Breast epithelium (tissue), 3 donors: ENCODE measurements at regions not wholly inside any gene's neighbourhood (a gene's known extent, or its start where the extent isn't known, plus 50 kb on each side); places are given as distances from the start of the nearest gene placed in this dataset.

ENCODE experiments used
- POLR2AphosphoS5 ChIP-seq, 3 donors: sonication (generic); formaldehyde crosslinking; IDR thresholded peaks; one replicate each; pipeline ENCODE4 v1.6.1; 2017; ENCODE audit warnings: antibody characterized with exemption in 3 of 3
- TF ChIP-seq, protein P1 (sequence below), 3 donors: fragments of 450-650 bp; IDR thresholded peaks; one replicate each; pipeline ENCODE4 v1.5.1; 2016 to 2017; ENCODE audit warnings: antibody characterized with exemption in 3 of 3, mild to moderate bottlenecking in 3 of 3, moderate library complexity in 3 of 3

DNA sequence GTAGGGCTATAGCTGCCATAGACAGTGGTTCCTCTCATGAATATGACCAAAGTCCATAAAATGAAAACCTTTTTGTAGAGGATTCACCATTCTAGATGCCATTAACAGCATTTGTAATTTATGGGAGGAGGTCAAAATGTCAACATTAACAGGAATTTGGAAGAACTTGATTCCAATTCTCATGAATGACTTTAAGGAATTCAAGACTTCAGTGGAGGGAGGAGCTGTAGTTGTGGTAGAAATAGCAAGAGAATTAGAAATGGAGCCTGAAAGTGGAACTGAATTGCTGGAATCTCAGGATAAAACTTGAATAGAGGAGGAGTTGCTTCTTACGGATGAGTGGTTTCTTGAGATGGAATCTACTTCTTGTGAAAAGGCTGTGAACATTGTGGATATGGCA lies 65.4 kb upstream of the ESRRG start:
- TF ChIP-seq, protein P1, sequence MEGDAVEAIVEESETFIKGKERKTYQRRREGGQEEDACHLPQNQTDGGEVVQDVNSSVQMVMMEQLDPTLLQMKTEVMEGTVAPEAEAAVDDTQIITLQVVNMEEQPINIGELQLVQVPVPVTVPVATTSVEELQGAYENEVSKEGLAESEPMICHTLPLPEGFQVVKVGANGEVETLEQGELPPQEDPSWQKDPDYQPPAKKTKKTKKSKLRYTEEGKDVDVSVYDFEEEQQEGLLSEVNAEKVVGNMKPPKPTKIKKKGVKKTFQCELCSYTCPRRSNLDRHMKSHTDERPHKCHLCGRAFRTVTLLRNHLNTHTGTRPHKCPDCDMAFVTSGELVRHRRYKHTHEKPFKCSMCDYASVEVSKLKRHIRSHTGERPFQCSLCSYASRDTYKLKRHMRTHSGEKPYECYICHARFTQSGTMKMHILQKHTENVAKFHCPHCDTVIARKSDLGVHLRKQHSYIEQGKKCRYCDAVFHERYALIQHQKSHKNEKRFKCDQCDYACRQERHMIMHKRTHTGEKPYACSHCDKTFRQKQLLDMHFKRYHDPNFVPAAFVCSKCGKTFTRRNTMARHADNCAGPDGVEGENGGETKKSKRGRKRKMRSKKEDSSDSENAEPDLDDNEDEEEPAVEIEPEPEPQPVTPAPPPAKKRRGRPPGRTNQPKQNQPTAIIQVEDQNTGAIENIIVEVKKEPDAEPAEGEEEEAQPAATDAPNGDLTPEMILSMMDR (IDR thresholded peaks at IDR 0.05): no peak
- TF ChIP-seq POLR2AphosphoS5 (IDR thresholded peaks at IDR 0.05): no peak
